ENCODE measurements at regions not wholly inside any gene's neighbourhood (a gene's known extent, or its start where the extent isn't known, plus 50 kb on each side); places are given as distances from the start of the nearest gene placed in this dataset.

DNA sequence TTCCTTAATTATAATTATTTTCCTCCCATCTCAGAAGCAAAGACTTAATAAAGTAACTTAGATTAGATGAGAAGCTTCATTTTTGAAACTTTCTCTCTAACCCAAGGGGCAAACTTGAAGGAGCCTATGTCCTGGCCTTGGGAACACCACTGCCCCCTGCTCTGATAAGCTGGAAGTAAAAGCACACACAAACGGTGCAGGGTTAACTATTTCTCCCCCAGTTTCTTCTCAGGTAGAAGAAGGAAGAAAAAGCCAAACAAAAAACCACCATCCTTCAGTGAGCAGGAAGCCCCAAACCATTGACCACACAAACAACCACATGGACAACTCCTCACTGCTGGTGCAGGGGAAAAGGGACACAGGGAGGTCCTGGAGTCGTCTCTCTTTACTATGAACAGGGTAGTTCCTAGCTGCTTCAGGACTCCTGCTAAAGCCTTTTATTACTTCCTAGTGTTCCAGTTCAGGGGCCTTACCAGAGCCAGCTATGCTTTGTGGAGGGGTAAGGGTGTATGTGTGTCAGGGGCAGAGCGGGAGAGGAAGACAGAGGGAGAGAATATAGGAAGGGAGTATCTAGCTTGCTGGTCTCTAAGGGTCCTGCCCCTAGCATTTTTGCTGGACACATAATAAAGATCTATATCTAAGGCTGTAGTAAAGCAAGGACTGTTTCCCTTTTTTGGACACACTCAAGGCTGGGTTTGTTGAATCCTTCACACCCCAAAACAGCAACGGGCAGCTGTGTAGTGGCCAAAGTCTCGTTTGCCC, 94.0 kb upstream of the UMPS start:
- TF ChIP-seq CTCF (conservative IDR thresholded peaks at IDR 0.05) = no peak
- TF ChIP-seq EZH2 (IDR thresholded peaks at IDR 0.05; ENCODE audit: low read depth) = no peak
